ENCODE measurements at regions not wholly inside any gene's neighbourhood (a gene's known extent, or its start where the extent isn't known, plus 50 kb on each side); places are given as distances from the start of the nearest gene placed in this dataset.

DNA sequence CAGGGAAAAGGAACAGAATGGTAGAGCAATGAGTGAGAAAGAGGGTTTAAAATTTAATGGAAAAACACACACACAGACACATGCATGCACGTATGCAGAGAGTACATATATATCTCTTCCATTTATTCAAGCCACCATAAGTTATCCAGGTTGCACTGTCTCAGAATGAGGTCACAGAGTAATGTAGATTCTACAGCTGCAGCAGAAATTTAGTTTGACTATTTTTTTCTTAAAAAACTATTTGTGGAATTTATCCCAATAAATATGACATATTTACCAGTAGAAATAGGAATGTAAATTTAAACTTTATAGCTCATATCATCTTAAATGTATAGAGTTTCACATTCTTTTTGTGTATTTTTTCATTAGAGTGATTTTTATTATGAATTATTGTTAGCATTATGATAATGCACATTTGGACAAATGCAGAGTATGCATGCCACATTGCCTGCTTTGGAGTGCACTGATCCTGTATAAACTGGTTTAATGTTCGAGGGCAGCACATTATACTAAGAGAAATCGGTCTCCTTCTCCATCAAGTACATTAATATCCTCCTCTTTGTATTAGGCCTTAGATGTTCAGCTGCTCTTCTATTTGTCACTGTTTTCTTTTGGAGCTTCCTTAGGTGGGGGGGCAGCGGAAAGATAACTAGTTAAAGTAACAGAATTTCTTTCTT is 216.3 kb upstream of the TARS1 start:
- H3K4me3 ChIP-seq (ENCODE audit: low read depth, low read length), result no peak overlapping the region
- TF ChIP-seq, protein P1, sequence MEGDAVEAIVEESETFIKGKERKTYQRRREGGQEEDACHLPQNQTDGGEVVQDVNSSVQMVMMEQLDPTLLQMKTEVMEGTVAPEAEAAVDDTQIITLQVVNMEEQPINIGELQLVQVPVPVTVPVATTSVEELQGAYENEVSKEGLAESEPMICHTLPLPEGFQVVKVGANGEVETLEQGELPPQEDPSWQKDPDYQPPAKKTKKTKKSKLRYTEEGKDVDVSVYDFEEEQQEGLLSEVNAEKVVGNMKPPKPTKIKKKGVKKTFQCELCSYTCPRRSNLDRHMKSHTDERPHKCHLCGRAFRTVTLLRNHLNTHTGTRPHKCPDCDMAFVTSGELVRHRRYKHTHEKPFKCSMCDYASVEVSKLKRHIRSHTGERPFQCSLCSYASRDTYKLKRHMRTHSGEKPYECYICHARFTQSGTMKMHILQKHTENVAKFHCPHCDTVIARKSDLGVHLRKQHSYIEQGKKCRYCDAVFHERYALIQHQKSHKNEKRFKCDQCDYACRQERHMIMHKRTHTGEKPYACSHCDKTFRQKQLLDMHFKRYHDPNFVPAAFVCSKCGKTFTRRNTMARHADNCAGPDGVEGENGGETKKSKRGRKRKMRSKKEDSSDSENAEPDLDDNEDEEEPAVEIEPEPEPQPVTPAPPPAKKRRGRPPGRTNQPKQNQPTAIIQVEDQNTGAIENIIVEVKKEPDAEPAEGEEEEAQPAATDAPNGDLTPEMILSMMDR (IDR thresholded peaks at IDR 0.05; ENCODE audit: borderline replicate concordance, insufficient read depth, low read depth, low read length), result no peak

DNA sequence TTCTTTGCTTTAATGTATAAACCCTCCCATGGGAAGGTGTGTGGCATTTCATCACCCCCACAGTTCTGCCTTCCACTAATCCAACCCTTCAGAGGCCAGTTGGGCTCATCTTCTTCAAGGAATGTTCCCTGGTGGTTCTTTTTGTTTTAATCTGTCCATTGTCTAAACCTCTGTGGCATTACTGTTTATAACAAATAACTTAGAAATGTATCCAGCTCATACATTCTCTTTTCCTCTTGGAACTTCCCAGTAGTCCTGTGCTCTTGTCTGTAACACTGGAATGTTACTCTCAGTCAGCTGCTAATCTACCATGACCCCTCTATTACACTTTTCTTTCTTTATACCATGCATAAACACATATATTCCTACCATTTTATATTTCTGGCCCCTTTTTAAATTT is 213.5 kb upstream of the TARS1 start:
- TF ChIP-seq, protein P1 (IDR thresholded peaks at IDR 0.05; ENCODE audit: borderline replicate concordance, insufficient read depth, low read depth, low read length), result no peak
- no peak overlapping the region for H3K4me3 ChIP-seq (ENCODE audit: low read depth, low read length)

DNA sequence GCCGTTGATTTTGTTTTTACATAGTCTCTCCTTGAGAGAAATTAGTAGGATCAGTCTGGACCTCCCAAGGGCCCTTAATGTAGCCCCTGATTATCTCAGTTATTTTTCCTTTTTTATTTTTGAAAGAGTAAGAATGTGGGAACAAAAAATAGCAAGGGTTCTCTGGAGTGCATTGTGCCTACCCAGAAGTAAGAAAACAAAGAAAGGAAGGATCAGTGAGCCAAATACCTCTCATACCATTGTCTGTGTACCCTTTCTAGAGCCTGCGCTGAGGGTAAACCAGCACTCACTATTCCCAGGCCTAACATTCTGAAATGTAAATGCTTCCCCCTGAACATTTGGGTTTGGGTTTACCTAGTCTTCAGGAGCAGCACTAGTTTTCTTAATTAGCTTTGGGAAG is 213.0 kb upstream of the TARS1 start:
- TF ChIP-seq, protein P1 (IDR thresholded peaks at IDR 0.05; ENCODE audit: borderline replicate concordance, insufficient read depth, low read depth, low read length), result no peak
- H3K4me3 ChIP-seq (ENCODE audit: low read depth, low read length), result no peak overlapping the region

DNA sequence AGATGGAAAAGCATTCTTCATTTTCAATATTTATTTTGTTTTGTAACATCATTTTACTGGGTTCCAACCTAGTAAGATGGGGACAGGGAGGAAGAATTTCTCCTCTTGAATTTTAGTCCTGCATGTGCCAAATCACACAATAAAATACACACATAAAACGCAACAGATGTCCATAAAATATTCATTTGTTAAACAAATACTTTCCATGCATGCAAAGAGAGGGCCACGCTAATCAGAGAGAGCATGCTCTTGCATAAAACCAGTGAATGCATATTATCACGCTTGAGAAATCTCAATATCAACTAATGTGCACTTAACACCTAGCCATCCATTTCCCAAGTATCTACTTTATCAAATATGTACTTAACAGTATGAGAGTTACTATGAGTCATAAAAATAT is 212.6 kb upstream of the TARS1 start:
- TF ChIP-seq, protein P1 (IDR thresholded peaks at IDR 0.05; ENCODE audit: borderline replicate concordance, insufficient read depth, low read depth, low read length), result no peak
- no peak overlapping the region for H3K4me3 ChIP-seq (ENCODE audit: low read depth, low read length)

DNA sequence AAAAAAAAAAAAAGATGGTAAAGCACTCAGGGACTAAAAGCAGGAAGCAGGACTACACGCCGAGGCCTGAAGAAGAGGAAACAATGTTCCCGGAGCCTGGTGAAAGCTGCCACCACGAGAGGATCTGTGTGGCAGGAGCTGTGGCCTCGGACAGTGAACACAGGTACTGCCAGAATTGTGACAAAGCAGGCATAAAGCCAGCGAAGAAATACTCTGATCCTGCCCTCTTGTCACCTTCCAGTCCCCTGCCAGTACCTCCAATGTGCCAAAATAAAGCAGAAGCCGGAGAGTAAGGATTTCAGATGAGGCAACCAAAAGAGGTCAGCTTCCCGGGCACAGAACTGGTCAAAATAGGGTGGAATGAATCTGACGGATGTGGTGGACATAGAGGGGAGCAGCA is 211.5 kb upstream of the TARS1 start:
- TF ChIP-seq, protein P1 (IDR thresholded peaks at IDR 0.05; ENCODE audit: borderline replicate concordance, insufficient read depth, low read depth, low read length), result no peak
- no peak overlapping the region for H3K4me3 ChIP-seq (ENCODE audit: low read depth, low read length)

DNA sequence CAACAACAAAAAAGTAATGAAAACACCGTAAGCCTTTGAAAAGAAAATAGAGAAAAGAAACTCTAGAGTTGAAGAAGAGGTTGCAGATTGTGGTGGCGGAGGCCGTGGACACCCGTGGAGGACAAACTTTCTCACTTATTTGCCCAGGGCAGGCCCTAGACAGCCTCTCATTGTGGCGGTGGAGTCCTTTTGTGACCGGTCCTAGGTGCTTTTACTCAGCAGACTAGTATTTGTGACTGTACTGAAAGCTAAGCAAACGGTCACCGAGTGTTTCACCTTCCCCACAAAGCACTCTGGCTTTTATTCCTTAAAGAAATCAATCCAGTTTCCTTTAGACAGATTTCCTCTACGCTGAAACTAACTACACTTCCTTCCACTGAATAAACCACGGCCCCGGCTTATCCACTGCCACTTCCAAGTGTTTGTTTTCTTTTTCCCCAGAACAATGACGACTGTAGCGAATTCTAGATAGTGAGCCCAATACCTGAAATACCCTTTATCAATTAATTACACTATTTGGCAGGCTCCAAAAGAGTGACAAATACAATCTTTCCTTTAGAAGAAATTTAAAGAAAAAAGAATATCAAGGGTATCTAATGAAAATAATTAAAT is 210.2 kb upstream of the TARS1 start:
- no peak overlapping the region for H3K4me3 ChIP-seq (ENCODE audit: low read depth, low read length)
- TF ChIP-seq, protein P1 (IDR thresholded peaks at IDR 0.05; ENCODE audit: borderline replicate concordance, insufficient read depth, low read depth, low read length), result no peak

DNA sequence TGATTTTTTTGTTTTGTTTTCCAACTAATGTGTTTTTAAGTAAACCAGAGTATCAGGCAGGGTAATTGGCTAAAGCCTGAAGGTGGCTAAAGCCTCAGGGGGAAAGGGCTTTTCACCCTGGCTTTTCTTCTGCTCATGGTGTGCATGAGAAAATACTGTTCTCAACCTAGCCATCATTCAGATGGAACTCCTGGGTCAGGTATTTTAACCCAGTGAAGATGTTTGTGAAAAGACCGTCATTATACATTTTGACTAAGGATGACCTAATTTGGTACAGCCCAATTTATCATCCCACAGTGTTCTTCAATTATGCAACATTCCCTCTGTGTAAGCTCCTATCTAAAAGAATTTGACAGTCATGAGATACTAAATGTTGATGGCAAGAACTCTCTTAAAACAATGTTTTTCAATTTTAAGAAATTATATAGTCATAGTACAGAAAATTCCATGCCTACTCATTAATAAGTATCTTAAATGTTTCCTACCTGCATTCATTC is 209.5 kb upstream of the TARS1 start:
- TF ChIP-seq, protein P1 (IDR thresholded peaks at IDR 0.05; ENCODE audit: borderline replicate concordance, insufficient read depth, low read depth, low read length), result no peak

More for the DNA sequence above, 209.5 kb upstream of the TARS1 start:
- H3K4me3 ChIP-seq (ENCODE audit: low read depth, low read length), result no peak overlapping the region
